ENCODE measurements at regions not wholly inside any gene's neighbourhood (a gene's known extent, or its start where the extent isn't known, plus 50 kb on each side); places are given as distances from the start of the nearest gene placed in this dataset.

GRCh38 chr17:33583518-33584417 is 290.7 kb upstream of the ASIC2 start:
- intact Hi-C loops (cut with DNase I): no loop called here
- H3K4me3 ChIP-seq (ENCODE audit: low read length in 3 of 3): no peak overlapping the region
- H3K36me3 ChIP-seq (ENCODE audit: control insufficient read depth in 2 of 3, insufficient read depth in 3 of 3, low read length in 3 of 3): no peaks in the 10 kb centered on the region
- no peak for TF ChIP-seq CTCF (IDR thresholded peaks at IDR 0.05; ENCODE audit: borderline replicate concordance, extremely low read depth, insufficient read depth)
- no peaks in the 10 kb centered on the region for H3K4me1 ChIP-seq (ENCODE audit: control insufficient read depth in 2 of 3, insufficient read depth in 2 of 3, low read depth in 1 of 3, low read length in 3 of 3)
- H3K9me3 ChIP-seq (ENCODE audit: control insufficient read depth in 2 of 3, insufficient read depth in 1 of 3, low read length in 3 of 3): no peaks in the 10 kb centered on the region
- H3K27me3 ChIP-seq (ENCODE audit: control insufficient read depth, insufficient read depth, low read length): no peaks in the 10 kb centered on the region
- H3K27ac ChIP-seq (ENCODE audit: low read depth in 2 of 2, low read length in 2 of 2): no peak overlapping the region
- H3K9ac ChIP-seq (ENCODE audit: low read length in 3 of 3): no peak overlapping the region
- FAIRE-seq (no peak), DNase-seq (no peak)

GRCh38 chr17:33593991-33594390 is 300.9 kb upstream of the ASIC2 start:
- Histone ChIP-seq H3K4me3 (ENCODE audit: low read length in 3 of 3) (no peak overlapping the region), H3K9ac (ENCODE audit: low read length in 3 of 3) (no peak overlapping the region), H3K9me3 (ENCODE audit: control insufficient read depth in 2 of 3, insufficient read depth in 1 of 3, low read length in 3 of 3) (no peaks in the 10 kb centered on the region), H3K27ac (ENCODE audit: low read depth in 2 of 2, low read length in 2 of 2) (no peak overlapping the region), H3K36me3 (ENCODE audit: control insufficient read depth in 2 of 3, insufficient read depth in 3 of 3, low read length in 3 of 3) (no peaks in the 10 kb centered on the region), H3K27me3 (ENCODE audit: control insufficient read depth, insufficient read depth, low read length) (no peaks in the 10 kb centered on the region), H3K4me1 (ENCODE audit: control insufficient read depth in 2 of 3, insufficient read depth in 2 of 3, low read depth in 1 of 3, low read length in 3 of 3) (no peaks in the 10 kb centered on the region)
- intact Hi-C loops (cut with DNase I): no loop called here
- DNase-seq: no peak
- no peak for FAIRE-seq
- no peak for TF ChIP-seq CTCF (IDR thresholded peaks at IDR 0.05; ENCODE audit: borderline replicate concordance, extremely low read depth, insufficient read depth)

- Histone ChIP-seq H3K4me3 (ENCODE audit: low read length in 3 of 3) (no peak overlapping the region), H3K27ac (ENCODE audit: low read depth in 2 of 2, low read length in 2 of 2) (no peak overlapping the region), H3K36me3 (ENCODE audit: control insufficient read depth in 2 of 3, insufficient read depth in 3 of 3, low read length in 3 of 3) (no peaks in the 10 kb centered on the region), H3K27me3 (ENCODE audit: control insufficient read depth, insufficient read depth, low read length) (no peaks in the 10 kb centered on the region), H3K9ac (ENCODE audit: low read length in 3 of 3) (no peak overlapping the region), H3K9me3 (ENCODE audit: control insufficient read depth in 2 of 3, insufficient read depth in 1 of 3, low read length in 3 of 3) (no peaks in the 10 kb centered on the region), H3K4me1 (ENCODE audit: control insufficient read depth in 2 of 3, insufficient read depth in 2 of 3, low read depth in 1 of 3, low read length in 3 of 3) (no peaks in the 10 kb centered on the region)
- intact Hi-C loops (cut with DNase I): no loop called here
- no peak for TF ChIP-seq CTCF (IDR thresholded peaks at IDR 0.05; ENCODE audit: borderline replicate concordance, extremely low read depth, insufficient read depth)
- FAIRE-seq (no peak), DNase-seq (peak in 2 of 5 donors; percentile 8 to 63)
Observed at GRCh38 chr17:33595828-33596227, 302.7 kb upstream of the ASIC2 start.

Data from kidney (tissue), 13 donors.